ENCODE measurements at regions not wholly inside any gene's neighbourhood (a gene's known extent, or its start where the extent isn't known, plus 50 kb on each side); places are given as distances from the start of the nearest gene placed in this dataset.
"Not testable (repeated sequence)": the region's sequence is repeated elsewhere in the genome, so short reads cannot be mapped to it uniquely, and the experiment has no call there.

DNA sequence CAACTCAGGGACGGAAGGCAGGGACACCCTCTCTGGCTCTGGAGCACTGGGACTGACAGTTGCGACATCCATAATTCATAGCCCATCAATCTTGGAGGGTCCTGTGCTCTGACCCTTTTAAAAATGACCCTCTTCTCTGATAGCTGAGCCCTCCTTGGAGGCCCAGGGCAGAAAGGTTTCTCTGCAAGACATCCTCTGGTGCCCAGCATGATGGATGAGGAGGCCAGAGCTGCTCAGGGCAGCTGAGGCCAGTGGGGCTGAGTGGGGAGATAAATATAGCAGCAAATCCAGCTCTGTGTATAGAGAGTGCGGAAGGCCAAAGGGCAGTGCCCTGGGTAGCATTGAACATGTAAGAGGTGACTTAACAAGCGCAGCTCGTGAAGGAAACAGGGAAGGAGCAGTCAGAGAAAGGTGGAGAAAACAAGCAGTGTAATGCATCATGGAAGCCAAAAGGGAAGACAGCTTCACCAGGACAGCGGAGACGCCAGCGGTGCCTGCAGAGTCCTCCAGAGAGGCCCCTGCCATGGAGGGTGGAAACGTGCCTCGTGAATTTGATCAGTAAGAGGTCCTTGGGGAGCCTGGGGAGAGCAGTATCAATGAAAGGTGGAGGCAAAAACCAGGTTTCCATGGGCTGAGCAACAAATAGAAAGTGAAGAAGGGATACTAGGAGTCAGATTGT, 50.4 kb upstream of the FMOD start:
- no peak for DNase-seq

DNA sequence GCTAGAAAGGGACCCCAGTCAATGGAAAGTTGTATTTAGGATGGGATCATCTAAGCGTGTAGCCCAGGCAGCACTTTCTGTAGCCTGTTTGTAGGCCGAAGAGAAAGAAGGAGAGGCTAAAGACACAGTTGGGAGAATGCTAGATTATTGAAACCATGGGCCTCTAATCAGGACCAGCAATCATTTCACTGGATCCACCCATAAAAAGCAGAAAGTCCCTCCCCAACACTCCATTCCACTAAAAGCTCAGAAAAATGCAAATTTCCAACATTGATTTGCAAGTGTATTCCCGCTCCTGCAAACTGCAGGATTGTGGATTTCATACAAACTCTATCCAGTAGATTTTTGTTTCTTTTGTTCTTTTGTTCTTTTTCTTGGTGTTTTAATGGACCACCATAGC, 51.2 kb upstream of the FMOD start:
- no peak for DNase-seq

DNA sequence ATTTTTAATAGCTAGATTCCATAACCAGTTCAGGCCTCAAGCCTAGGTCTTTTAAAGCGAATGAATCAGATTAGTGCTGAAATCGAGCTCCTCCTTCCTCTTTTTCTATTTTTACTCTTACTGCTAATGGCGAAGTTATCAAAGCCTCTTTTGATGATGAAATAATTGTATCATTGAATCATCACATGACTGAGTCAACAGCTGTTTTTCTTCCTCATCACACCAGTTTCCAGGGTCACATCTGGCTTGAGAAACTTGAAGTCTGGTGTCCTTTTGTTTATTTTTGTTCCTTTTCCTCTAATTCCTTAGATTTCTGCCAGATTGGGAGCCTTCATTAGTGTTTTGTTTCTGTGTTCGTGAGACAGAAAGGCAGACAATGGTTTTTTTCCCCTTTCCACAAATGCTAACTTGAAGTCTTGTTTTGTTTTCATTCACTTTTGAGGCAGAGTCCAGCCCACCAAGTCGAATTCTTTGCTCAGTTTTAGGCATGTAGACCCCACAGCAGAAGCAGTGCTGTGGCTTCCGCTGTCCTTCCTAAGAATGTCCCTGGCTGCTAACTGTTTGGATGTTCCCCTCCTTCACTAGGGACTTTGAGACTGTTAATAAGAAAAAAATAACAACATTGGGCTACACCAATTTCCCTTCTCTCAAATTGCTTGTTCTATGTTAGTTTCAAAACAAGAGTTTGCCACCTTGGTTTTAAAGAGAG, 51.9 kb upstream of the FMOD start:
- no peak for DNase-seq

DNA sequence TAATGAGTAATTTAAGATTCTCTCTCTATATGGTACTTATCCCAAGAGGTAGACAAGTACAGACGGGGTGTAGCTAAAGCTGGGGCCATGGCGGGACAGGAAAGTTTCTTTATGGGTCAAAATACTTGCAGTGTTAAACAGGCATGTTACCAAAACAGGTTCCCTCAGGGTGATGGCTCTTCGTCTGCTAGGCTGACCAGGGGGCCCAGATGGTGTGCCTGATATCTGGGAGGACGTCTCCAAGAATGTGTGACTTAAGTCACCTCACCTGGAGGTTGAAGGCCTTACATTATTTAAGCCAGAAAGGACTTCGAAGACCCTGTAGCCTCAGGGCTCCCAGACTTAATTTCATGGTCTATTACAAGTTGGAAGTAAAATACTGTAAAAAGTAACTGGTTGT, 52.7 kb upstream of the FMOD start:
- DNase-seq = no peak

DNA sequence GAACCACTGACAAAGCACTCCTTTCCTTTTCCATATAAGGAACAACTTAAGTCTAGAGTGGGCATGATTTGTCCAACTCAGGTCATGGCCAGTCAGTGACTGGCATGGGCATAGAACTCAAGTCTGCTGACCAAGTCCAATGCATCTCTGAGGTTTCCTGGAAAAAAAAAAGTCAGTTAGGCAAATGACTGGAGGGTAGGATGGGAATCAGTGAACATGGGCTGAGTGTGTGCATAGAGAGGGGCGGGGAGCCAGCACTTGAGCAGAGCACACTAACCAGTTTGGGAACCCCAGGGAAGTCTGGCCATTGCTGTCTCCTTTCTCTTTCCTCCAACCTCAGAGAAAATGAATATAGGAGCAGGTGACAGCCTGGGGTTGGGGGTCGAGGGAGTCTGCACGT, 53.6 kb upstream of the FMOD start:
- no peak for DNase-seq

DNA sequence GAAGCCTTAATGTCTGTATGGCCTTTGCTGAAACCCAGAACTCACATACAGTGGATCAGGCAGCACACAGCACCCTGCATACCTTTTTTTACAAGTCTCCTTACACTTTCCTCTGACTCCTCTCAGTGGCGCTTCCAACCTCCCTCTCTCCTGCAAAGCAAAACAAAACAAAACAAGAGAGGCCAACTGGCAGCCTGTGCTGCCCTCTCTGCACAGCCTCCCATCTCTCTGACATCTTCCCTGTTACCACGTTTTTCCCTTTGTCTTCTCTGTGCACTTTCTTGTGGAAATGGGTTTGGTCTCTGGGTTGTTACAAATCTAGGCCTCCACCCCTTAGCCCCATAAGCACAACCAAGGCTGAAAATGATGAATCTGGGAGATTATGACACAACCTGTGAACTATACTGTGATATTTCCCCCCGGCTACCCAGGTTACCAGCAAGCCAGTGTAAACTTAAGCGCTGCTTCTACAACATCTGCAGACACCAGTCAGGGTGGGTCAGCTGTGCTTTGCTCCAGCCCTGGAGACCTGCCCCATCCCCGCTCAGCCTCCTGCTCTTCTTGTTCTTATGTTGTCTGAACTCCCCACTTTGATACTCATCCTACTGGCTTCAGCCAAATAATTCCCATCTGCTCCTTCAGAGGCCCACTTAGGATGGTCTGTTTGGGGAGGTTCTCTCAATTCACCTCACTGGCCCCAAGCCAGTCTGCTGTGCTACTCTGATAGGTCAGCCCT, 54.9 kb upstream of the FMOD start:
- no peak for DNase-seq

DNA sequence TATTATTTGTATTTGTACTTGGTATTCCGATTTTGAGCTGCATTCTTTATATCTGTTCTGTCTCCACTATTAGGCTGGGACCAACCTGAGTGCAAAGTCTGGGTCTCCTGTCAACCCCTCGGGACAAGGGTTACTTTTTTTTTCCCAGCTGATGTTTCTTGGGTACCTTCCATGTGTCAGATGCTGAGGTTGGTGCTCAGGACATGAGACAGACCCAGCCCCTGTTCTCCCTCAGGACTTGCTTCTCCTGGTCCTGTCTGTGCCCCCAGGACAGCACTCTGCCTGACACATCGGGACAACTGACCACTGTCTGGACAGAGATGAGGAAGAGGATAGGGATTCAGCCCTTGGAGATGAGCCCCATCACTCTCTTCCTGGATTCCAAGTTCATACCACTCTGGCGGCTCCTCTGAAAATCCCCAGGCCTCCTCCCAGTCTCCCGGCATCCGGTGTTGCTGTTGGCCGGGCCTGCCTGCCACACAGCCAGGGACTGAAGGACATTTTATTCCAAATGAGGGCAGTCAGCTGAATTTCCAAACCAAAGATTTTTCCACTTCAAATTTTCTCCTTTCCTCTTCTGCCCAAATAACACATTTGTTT, 55.6 kb upstream of the FMOD start:
- no peak for DNase-seq

DNA sequence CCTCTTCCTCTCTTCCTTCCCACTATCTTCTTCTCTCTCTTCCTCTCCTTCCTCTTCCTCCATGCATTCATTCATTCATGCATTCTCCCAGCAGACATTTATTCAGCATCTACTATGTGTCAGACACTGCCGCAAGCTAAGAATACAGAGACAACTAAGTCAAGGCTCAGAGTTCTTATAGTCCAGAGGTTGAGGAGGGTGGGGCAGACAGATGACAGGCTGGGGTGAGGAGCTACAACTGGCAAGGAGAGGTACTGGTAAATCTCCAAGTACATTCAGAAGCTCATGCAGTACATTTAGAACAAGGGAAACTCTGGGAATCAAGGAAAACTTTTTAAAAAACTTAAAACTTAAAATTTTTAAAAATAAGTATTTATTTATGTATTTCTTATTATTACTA, 56.4 kb upstream of the FMOD start:
- no peak for DNase-seq

DNA sequence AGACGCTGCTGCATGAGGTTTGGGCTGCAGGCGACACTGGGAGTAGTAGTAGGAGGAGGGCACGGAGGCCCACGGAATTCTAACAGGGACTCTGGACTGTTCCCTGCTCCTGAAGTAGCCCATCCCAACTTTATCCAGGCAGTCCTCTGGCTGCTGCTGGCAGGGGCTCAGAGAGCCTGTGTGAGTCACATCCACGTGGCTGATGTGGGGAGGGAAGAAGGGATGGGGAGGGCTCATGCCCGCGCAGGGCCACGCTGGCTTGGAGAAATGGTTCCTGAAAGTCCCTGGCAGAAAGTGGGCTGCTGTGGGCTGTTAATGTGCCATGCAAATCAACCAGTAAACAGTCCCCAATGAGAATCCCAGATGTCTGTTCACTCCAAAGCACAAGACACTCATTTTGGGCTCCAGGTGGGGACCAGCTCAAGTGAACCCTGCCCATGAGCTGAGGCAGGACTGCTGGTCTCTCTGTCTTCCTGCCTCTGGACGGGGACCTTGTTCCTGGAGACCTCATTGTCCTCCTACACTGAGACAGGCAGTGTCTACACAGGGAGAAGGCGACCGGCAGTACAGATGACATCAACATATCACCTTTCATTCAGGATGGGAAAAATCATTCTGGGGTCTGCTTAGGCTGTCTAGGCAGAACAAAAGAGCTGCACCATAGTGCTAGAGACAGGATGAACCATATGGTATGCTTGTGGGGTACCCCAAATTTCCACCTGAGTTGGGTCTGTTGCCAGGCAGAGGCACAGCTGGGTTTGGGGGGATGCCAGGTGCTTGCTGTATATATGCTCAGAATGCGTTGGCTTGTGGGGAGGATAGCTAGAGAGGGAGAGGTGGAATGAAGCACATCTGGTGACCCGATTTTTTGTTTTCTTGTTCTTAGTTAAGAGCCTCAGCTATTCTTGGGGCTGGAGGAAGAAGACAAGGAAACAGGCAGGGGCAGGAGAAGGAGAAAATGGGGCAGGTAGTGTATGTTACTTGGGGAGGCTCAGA, 57.9 kb upstream of the FMOD start:
- DNase-seq = no peak

DNA sequence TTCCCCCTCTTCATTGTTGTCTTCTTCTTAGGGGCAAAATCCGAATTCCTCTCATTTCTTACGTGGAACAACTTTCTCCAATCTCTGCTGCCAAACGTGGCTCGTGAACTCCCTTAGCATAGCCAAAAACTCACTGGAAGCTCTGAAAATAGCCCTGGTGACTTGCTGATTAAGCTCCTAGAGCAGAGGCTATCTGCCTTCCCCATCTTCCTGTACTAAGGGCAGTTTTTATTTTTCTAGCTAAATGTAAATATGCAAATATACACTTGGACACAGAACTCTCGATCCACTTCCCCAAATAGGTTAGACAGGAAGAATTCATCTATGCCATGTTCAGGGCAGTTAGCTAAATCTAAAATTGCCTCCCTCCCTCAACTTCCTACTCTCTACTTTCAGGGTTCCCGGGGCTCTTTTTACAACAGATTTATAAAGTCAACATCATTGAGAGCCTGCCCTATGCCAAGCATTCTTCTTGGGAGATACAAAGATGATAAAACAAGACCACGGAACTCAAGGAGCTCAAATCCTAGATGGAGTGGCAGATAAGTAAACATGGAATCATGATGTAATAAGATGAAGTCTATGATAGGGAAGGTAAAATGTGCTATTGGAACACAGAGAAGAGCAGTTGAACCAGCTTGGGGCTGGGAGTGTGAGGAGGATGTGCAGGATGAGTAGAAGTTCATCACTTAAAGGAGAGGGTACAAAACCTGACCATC, 59.4 kb upstream of the FMOD start:
- DNase-seq = no peak

DNA sequence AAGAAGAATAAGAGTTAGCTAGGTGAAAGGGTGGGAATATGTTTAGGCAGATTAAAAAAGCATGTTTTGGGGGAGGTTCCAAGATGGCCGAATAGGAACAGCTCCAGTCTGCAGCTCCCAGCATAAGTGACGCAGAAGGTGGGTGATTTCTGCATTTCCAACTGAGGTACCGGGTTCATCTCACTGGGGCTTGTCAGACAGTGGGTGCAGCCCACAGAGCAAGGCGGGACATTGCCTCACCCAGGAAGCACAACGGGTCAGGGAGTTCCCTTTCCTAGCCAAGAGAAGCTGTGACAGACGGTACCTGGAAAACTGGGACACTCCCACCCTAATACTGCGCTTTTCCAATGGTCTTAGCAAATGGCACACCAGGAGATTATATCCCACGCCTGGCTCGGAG, 60.5 kb upstream of the FMOD start:
- not testable (repeated sequence) for DNase-seq

DNA sequence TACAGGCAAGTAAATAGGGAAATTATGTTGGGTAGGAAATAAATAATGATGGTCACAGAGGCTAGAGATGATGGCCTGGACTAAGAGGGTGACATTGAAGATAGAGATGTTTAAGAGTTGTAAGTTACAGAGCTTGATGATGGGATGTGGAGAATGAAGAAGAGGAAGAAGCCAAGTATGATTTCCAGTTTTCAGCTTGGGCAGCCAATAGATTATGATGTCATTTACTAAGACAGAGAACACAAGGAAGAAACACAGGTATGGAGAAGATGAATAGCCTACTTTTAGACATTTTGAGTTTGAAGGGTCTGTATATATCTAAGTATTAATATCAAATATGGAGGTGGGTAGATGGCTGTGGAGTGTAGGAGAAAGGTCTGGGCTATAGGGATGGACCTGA, 56.0 kb upstream of the PRELP start:
- DNase-seq = no peak

DNA sequence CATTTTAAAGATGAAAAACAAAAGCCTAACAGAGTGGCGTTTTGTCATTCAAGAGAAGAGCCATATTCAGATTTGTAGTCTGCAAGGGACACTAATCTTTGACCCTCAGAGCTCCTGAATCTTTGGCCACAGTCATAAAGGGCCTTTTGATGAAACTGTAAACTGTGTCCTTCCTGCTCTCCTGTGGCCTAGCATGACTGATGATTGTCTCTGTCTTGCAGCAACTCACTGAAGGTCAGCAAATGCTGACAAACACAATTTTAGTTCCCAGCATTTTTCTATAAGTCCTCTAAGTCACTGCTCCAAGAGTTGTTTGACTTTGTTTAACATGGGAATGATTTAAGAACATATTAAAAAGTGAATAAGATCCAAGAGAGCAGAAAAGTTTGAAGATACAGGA, 55.3 kb upstream of the PRELP start:
- DNase-seq = no peak

DNA sequence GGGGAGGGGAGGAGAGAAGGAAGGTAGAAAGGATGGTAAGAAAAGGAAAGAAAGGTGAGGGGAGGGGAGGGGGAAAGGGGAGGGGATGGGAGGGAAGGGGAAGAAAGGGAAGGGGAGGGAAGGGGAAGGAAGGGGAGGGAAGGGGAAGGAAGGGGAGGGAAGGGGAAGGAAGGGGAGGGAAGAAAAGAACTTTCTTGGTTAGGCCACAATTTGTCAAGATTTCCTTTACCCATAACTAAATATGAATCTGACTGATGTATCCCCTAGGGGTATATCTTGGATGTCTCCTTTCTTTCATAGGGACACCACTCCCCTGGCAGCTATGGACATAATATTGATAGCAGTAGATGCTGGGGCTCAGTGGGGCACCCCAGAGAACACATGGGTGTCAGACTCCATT, 54.4 kb upstream of the PRELP start:
- DNase-seq = no peak

DNA sequence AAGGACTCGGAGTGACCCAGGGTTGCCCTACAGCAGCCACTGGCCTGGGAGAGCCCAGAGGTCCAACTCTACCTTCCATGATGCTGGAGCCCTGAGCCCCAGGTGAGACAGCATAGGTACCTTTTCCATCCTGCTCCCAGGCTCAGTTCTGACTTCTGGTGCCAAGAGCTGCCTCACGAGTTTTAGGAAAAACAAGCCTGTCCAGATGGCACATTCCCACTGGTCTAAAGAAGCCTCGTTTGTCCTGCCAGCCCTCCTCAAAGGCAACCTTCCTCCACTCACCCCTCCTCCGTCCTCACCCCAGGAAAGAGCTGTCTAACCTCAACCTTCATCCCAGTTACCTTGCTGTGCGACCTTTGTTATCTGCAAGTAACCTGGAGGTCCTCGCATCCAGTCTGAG, 53.5 kb upstream of the PRELP start:
- DNase-seq = no peak

DNA sequence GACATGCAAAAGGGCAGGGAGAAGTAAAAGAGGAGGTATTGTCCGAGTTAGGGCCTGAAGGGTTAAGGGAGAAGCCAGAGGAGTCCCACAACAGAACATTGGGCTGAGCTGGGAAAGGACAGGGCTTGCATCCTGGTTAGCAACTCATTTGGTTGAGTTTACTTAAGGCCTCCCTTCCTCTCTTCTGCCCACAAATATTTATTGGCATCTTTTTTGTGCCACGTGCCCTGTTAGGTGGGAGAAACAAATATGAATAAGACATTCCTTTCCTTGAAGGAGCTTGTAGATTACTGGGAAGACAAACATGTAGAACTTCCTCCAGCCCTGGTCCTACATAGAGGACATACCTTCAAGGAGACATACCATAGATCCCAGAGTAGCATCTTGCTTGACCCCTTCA, 53.0 kb upstream of the PRELP start:
- DNase-seq = no peak

DNA sequence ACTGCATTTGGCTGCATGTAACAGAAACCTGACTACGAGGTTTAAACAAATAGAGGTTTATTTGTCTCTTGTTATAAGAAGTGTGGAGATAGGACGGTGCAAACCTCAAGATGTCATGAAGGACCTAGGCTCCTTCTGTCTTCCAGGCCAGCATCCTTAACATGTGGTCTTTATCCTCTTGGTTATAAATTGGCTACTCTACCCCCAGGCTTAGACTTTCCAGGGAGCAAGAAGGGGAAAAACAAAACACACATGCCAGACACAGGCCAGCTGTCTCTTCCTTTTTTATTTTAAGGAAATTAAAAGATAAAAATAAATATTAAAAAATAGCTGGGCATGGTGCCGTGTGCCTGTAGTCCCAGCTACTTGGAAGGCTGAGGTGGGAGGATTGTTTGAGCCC, 51.3 kb upstream of the PRELP start:
- no peak for DNase-seq

DNA sequence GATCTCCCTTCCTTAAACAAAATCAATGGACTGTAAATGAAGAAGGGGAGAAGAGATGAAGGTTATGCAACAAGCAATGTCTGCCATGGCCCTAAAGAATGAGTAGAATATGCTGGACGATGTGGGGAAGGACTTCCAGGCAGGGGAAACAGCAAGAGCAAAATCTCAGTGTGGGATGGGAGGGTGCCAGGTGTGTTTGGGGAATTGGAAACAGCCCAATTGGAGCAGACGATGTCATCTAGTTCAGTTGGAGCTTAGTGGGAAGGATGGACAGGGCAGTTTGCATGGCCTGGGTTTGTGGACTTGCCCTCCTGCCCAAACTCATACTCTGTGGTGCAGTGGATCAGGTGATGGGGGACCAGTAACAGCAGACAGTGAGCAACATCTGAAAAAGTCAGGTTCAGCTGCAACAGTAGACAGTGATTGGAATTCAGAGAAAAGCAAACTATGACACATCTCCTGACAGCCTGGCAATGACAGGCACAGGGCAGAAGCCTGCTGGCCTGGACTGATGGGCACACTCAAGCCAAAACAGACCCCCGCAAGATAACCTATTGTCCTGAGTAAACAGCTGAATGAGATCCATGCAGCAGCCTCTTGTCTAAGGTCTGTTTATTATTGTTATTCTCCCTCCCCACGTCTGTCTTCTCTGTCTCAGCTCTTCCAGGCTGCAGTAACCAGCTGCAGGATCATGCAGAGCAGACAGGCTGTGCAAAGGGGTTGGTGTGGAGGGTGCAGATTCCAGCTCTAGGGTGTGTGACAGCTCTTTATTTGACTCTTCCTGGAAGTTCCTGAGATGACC, 50.5 kb upstream of the PRELP start:
- peak; percentile 33 for DNase-seq

DNA sequence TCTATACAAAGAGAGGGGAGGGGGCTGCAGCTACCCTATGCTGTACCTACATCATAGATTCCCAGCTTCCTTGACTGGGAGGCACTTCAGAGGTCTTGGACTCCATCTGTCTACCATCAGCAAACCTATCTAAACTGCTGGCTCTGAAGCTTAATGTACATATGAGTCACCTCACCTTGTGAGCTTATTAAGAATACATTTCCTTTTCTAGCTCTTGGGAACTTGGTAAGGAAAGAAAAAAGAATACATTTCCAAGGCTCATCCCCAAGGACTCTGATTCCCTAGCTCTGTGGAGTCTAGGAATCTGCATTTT, 50.0 kb upstream of the PRELP start:
- DNase-seq = no peak
